Loucy (cell line): ENCODE measurements at regions not wholly inside any gene's neighbourhood (a gene's known extent, or its start where the extent isn't known, plus 50 kb on each side); places are given as distances from the start of the nearest gene placed in this dataset.

ENCODE experiments used
- H2AFZ ChIP-seq: fragments of 200-600 bp; sonication (generic); 2 replicates; pipeline ENCODE4 v1.6.0; 2016; ENCODE audit warnings: antibody characterized with exemption, mild to moderate bottlenecking, low read length, moderate library complexity
- H3F3A ChIP-seq: fragments of 200-600 bp; 2 replicates; pipeline ENCODE4 v1.6.0; 2016; ENCODE audit warnings: antibody characterized with exemption, low read depth, mild to moderate bottlenecking
- H3K27me3 ChIP-seq: fragments of 200-600 bp; sonication (generic); 2 replicates; pipeline ENCODE4 v1.6.1; 2014; ENCODE audit warnings: low read length, mild to moderate bottlenecking; ENCODE audit not compliant: insufficient read depth, poor library complexity, severe bottlenecking
- H3K36me3 ChIP-seq: fragments of 200-600 bp; sonication (generic); 2 replicates; pipeline ENCODE4 v1.6.1; 2016; ENCODE audit warnings: low read length; ENCODE audit not compliant: insufficient read depth
- H3K4me1 ChIP-seq: fragments of 200-600 bp; sonication (generic); 2 replicates; pipeline ENCODE4 v1.5.1; 2014; ENCODE audit warnings: low read length, mild to moderate bottlenecking; ENCODE audit not compliant: insufficient read depth, poor library complexity, severe bottlenecking
- H3K4me2 ChIP-seq: fragments of 200-600 bp; sonication (generic); 2 replicates; pipeline ENCODE4 v1.6.0; 2014; ENCODE audit warnings: antibody characterized with exemption, low read length, low read depth, mild to moderate bottlenecking; ENCODE audit not compliant: poor library complexity, severe bottlenecking
- H3K4me3 ChIP-seq: fragments of 200-600 bp; sonication (generic); 2 replicates; pipeline ENCODE4 v1.5.1; 2014; ENCODE audit warnings: low read length, mild to moderate bottlenecking, mixed read lengths; ENCODE audit not compliant: poor library complexity, severe bottlenecking
- H3K79me2 ChIP-seq: fragments of 200-600 bp; sonication (generic); 2 replicates; pipeline ENCODE4 v1.6.1; 2014; ENCODE audit warnings: low read length; ENCODE audit not compliant: insufficient read depth
- H3K9ac ChIP-seq: fragments of 200-600 bp; sonication (generic); 2 replicates; pipeline ENCODE4 v1.6.0; 2014; ENCODE audit warnings: mild to moderate bottlenecking, low read depth, low read length, moderate library complexity; ENCODE audit not compliant: poor library complexity, severe bottlenecking
- H3K9me2 ChIP-seq: fragments of 200-600 bp; sonication (generic); replicated peaks from 2 replicates; pipeline ENCODE4 v1.6.1; 2016; ENCODE audit warnings: low read depth, low read length, mixed read lengths
- H3K9me3 ChIP-seq: fragments of 200-600 bp; sonication (generic); 2 replicates; pipeline ENCODE4 v1.6.1; 2014; ENCODE audit warnings: mild to moderate bottlenecking, antibody characterized with exemption, low read length, low read depth; ENCODE audit not compliant: insufficient read depth
- H4K20me1 ChIP-seq: fragments of 200-600 bp; sonication (generic); 2 replicates; pipeline ENCODE4 v1.6.0; 2014; ENCODE audit warnings: antibody characterized with exemption, low read length, mild to moderate bottlenecking; ENCODE audit not compliant: insufficient read depth, poor library complexity, severe bottlenecking
- CTCF ChIP-seq: fragments of 200-600 bp; sonication (generic); conservative IDR thresholded peaks from 2 replicates; pipeline ENCODE4 v1.5.1; 2014; ENCODE audit warnings: mild to moderate bottlenecking, antibody characterized with exemption, low read length
- EZH2phosphoT487 ChIP-seq: fragments of 200-600 bp; IDR thresholded peaks from 2 replicates; pipeline ENCODE4 v1.6.1; 2018; ENCODE audit warnings: antibody characterized with exemption, mild to moderate bottlenecking, moderate library complexity, borderline replicate concordance

- H3K4me1 ChIP-seq: no peaks in the 10 kb centered on the region
- no peaks in the 10 kb centered on the region for H3K36me3 ChIP-seq
- no peak overlapping the region for H3K4me3 ChIP-seq
- H3K27me3 ChIP-seq: no peaks in the 10 kb centered on the region
- H3K4me2 ChIP-seq: no peak overlapping the region
- no peaks in the 10 kb centered on the region for H3F3A ChIP-seq
- H3K79me2 ChIP-seq: no peaks in the 10 kb centered on the region
- no peaks in the 10 kb centered on the region for H3K9me3 ChIP-seq
- no peak for TF ChIP-seq CTCF
- TF ChIP-seq EZH2phosphoT487: no peak
- H3K9me2 ChIP-seq: no peaks in the 10 kb centered on the region
- no peak overlapping the region for H2AFZ ChIP-seq
- H3K9ac ChIP-seq: no peak overlapping the region
- no peaks in the 10 kb centered on the region for H4K20me1 ChIP-seq
Observed at GRCh38 chrX:25278341-25278740, 262.6 kb upstream of the ARX start.

- Histone ChIP-seq H3K4me1 (no peaks in the 10 kb centered on the region), H3K9me2 (no peaks in the 10 kb centered on the region), H3K9ac (no peak overlapping the region), H3K9me3 (no peaks in the 10 kb centered on the region), H4K20me1 (no peaks in the 10 kb centered on the region), H3K4me3 (no peak overlapping the region), H2AFZ (no peak overlapping the region), H3K36me3 (no peaks in the 10 kb centered on the region), H3K4me2 (no peak overlapping the region), H3F3A (no peaks in the 10 kb centered on the region), H3K79me2 (no peaks in the 10 kb centered on the region), H3K27me3 (no peaks in the 10 kb centered on the region)
- TF ChIP-seq CTCF: no peak
- no peak for TF ChIP-seq EZH2phosphoT487
Observed at GRCh38 chrX:25277574-25277973, 261.8 kb upstream of the ARX start.

- Histone ChIP-seq H3K36me3 (no peaks in the 10 kb centered on the region), H3K9ac (no peak overlapping the region), H3K79me2 (no peaks in the 10 kb centered on the region), H3K27me3 (no peaks in the 10 kb centered on the region), H3K4me3 (no peak overlapping the region), H3K9me2 (no peaks in the 10 kb centered on the region), H3K4me2 (no peak overlapping the region), H3K9me3 (no peaks in the 10 kb centered on the region), H3F3A (no peaks in the 10 kb centered on the region), H3K4me1 (no peaks in the 10 kb centered on the region), H2AFZ (no peak overlapping the region), H4K20me1 (no peaks in the 10 kb centered on the region)
- TF ChIP-seq EZH2phosphoT487 (no peak), CTCF (no peak)
Observed at GRCh38 chrX:25275159-25275558, 259.4 kb upstream of the ARX start.
